SK-N-MC (cell line): ENCODE measurements at regions not wholly inside any gene's neighbourhood (a gene's known extent, or its start where the extent isn't known, plus 50 kb on each side); places are given as distances from the start of the nearest gene placed in this dataset.

ENCODE experiments used
- DNase-seq: peaks from one replicate; pipeline ENCODE4 v3.0.0-alpha.2; 2011; ENCODE audit warnings: low read depth, low spot score
- H3K27ac ChIP-seq: fragments of 200-600 bp; sonication (generic); 2 replicates; pipeline ENCODE4 v1.5.1; 2016; ENCODE audit warnings: mixed run types
- H3K36me3 ChIP-seq: fragments of 200-600 bp; sonication (generic); 2 replicates; pipeline ENCODE4 v1.6.1; 2017; ENCODE audit warnings: antibody characterized with exemption, low read length, mixed read lengths; ENCODE audit not compliant: insufficient read depth
- H3K4me3 ChIP-seq: fragments of 200-600 bp; sonication (generic); 2 replicates; pipeline ENCODE4 v1.5.1; 2016
- H3K9ac ChIP-seq: fragments of 200-600 bp; sonication (generic); 2 replicates; pipeline ENCODE4 v1.8.0; 2017; ENCODE audit warnings: mixed run types, mixed read lengths; ENCODE audit not compliant: insufficient read length
- H3K9me3 ChIP-seq: fragments of 200-600 bp; sonication (generic); 2 replicates; pipeline ENCODE4 v1.6.1; 2017; ENCODE audit warnings: low read depth, mild to moderate bottlenecking, antibody characterized with exemption, low read length, moderate library complexity, mixed read lengths
- EZH2 ChIP-seq: fragments of 200-600 bp; sonication (generic); IDR thresholded peaks from one replicate; pipeline ENCODE4 v1.6.1; 2017; ENCODE audit warnings: antibody characterized with exemption
- FOXP2 ChIP-seq: optimal IDR thresholded peaks from 2 replicates; pipeline ENCODE3; 2011; ENCODE audit warnings: mild to moderate bottlenecking, moderate library complexity; ENCODE audit not compliant: insufficient read depth; ENCODE audit errors: extremely low read length, control extremely low read depth
- POLR2AphosphoS5 ChIP-seq: IDR thresholded peaks from 2 replicates; pipeline ENCODE4 v1.6.1; 2012; ENCODE audit warnings: mild to moderate bottlenecking, low read depth, low read length, borderline replicate concordance

DNA sequence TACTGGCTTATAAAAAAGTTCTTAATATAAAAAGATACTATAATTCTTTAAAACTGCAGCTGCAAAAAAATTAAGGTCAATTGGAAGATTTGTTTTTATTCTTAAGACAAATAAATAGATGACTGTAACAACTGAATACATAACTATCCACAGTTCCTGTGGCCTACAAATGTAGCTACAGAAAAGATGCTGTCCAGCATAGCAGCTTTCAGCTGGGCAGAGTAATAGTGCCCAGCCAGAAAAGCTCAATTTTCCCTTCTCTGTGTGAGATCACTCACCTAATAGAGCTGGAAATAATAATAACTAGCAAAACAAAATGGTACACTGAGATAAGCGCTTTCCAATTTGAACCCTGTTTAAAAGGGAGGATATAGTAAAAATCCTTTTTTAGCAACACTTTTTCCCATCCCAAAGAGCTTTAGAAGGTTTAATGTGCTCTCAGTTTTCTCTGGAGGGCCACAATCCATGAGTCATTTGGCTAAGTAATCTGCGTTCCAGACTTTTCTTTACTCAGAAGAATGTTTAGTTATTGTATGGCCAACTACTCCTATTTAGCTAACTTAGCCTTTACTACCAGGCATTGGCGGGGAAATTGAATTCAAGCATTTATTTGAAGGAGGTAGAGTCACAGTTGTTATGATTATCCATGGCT lies 158.1 kb upstream of the SLC39A10 start:
- TF ChIP-seq POLR2AphosphoS5 (no peak), EZH2 (no peak), FOXP2 (no peak)
- Histone ChIP-seq H3K9me3 (no peaks in the 10 kb centered on the region), H3K27ac (no peak overlapping the region), H3K9ac (no peak overlapping the region), H3K4me3 (no peak overlapping the region), H3K36me3 (no peaks in the 10 kb centered on the region)
- DNase-seq: no peak

DNA sequence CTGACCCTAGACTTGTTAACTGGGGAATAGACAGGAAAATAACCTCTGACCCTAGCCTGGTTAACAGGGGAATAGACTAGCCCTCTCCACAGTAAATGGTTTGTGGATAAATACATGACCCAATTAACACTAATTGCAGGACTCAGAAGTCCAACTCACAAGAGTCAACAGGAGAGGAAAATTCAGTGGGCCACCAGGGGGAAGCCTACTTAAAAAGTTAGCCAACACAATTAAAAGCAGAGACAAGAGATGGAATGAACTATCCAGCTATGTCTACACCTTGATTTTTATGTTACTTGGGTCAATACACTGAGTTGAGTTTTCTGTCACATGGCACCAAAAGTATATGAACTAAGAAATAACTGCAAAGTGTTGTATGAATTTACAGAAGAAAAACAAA lies 158.8 kb upstream of the SLC39A10 start:
- no peaks in the 10 kb centered on the region for H3K36me3 ChIP-seq
- no peak for TF ChIP-seq POLR2AphosphoS5
- no peak for TF ChIP-seq EZH2
- TF ChIP-seq FOXP2: no peak
- no peak overlapping the region for H3K27ac ChIP-seq
- H3K4me3 ChIP-seq: no peak overlapping the region
- H3K9me3 ChIP-seq: no peaks in the 10 kb centered on the region
- H3K9ac ChIP-seq: no peak overlapping the region
- DNase-seq: no peak

DNA sequence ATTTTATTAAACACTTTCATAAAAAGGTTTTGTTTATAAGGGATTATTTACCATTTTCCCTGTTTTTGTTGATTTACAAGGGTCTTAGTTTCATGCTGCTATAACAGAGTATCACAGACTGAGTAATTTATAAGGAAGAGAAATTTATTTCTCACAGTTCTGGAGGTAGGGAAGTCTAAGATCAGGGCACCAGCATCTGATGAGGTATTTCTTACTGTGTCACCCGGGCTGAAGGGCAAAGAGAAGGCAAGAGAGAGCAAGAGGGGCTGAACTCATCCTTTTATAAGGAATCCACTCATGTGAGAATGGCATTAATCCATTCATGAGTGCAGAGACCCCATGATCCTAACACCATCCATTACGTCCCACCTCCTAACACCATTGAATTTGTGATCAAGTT lies 160.0 kb upstream of the SLC39A10 start:
- Histone ChIP-seq H3K9me3 (no peaks in the 10 kb centered on the region), H3K27ac (no peak overlapping the region), H3K9ac (no peak overlapping the region), H3K4me3 (no peak overlapping the region), H3K36me3 (no peaks in the 10 kb centered on the region)
- no peak for DNase-seq
- TF ChIP-seq POLR2AphosphoS5: no peak
- TF ChIP-seq EZH2: no peak
- TF ChIP-seq FOXP2: no peak

DNA sequence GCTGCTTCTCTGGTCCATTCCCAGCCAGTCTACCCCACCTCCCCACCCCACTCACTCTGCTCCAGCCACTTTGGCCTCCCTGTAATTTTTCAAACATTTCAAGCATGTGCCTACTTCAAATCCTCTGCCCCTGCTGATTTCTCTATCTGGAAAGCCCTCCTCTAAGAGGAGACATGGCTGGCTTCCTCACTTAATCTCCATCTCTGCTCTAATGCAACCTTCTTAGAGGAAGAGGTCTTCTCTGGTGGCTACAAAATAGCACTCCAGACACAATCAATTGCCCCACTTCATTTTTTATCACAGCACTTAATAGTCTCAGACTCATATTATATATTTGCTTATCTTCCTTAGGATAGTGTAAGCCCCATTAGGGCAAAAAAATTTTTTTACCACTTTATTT lies 161.1 kb upstream of the SLC39A10 start:
- Histone ChIP-seq H3K9me3 (no peaks in the 10 kb centered on the region), H3K27ac (no peak overlapping the region), H3K9ac (no peak overlapping the region), H3K36me3 (no peaks in the 10 kb centered on the region), H3K4me3 (no peak overlapping the region)
- DNase-seq: no peak
- TF ChIP-seq POLR2AphosphoS5 (no peak), EZH2 (no peak), FOXP2 (no peak)

DNA sequence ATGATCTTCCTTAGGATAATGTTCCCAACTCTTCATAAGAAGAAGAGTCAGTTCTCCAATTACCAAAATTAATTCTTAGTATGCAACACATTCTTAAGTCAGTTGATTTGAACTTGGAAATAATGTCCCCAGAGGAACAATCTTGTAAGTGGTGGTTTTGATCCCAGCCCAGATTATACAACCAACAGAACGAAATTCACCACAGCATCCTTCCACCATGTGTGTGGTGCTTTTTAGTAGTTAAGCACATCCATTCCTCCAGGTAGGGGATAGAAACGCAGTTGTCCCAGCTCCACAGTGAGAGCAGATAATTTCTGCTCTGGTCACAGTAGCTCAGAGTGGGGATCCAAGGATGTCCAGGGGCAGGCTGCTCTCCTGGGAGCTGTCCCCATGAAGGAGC lies 161.7 kb upstream of the SLC39A10 start:
- Histone ChIP-seq H3K9ac (no peak overlapping the region), H3K27ac (no peak overlapping the region), H3K36me3 (no peaks in the 10 kb centered on the region), H3K4me3 (no peak overlapping the region), H3K9me3 (no peaks in the 10 kb centered on the region)
- no peak for DNase-seq
- no peak for TF ChIP-seq EZH2
- TF ChIP-seq POLR2AphosphoS5: no peak
- TF ChIP-seq FOXP2: no peak

DNA sequence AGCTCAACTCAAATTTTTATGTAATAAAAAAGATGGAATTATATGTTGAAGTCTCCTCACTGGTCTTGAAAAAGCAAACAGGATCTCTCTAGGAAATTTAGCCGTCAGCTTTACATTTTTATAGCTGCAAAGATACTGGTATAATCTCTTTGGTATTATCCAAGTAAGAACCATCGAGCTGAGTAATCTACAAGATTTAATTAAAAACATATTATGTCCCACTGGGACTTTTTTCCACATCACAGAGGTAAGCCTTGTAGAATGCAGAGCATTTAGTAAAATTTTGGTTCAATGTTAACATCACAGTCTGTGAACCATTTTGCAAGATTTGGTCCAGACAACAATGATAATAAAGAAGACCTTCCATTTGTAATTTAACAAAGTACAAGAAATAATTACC lies 162.6 kb upstream of the SLC39A10 start:
- TF ChIP-seq FOXP2 (no peak), EZH2 (no peak), POLR2AphosphoS5 (no peak)
- H3K9me3 ChIP-seq: no peaks in the 10 kb centered on the region
- H3K9ac ChIP-seq: no peak overlapping the region
- no peak overlapping the region for H3K4me3 ChIP-seq
- no peak overlapping the region for H3K27ac ChIP-seq
- H3K36me3 ChIP-seq: no peaks in the 10 kb centered on the region
- DNase-seq: no peak

DNA sequence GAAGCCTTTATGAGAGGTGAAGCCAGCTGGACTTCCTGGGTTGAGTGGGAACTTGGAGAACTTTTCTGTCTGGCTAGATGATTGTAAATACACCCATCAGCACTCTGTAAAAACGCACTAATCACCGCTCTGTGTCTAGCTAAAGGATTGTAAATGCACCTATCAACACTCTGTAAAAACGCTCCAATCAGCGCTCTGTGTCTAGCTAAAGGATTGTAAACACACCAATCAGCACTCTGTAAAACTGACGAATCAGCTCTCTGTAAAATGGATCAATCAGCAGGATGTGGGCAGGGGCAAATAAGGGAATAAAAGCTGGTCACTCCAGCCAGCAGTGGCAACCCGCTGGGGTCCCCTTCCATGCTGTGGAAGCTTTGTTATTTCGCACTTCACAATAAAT lies 163.6 kb upstream of the SLC39A10 start:
- no peak overlapping the region for H3K4me3 ChIP-seq
- H3K27ac ChIP-seq: no peak overlapping the region
- H3K9ac ChIP-seq: no peak overlapping the region
- no peak for DNase-seq
- no peaks in the 10 kb centered on the region for H3K36me3 ChIP-seq
- TF ChIP-seq FOXP2 (no peak), EZH2 (no peak), POLR2AphosphoS5 (no peak)
- H3K9me3 ChIP-seq: no peaks in the 10 kb centered on the region

DNA sequence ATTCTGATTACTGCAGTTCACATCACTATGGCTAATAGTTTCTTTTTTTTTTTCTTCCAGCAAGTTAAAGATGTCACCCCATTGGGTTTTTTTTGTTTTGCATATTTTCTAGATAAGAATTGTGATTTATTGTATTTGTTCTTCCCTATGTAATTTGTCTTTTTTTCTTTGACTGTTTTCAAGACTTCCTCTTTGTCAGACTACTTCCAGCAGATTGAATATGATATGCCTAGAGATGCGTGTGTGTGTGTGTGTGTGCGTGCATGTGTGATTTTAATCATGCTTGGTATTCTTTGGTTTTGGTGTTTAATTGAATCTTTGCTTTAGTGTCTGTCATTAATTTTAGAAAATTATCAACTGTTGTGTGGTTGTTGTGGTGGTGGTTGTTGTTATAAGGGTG lies 166.7 kb upstream of the SLC39A10 start:
- DNase-seq: no peak
- no peak overlapping the region for H3K9ac ChIP-seq
- no peak overlapping the region for H3K27ac ChIP-seq
- TF ChIP-seq EZH2: no peak
- TF ChIP-seq POLR2AphosphoS5: no peak
- TF ChIP-seq FOXP2: no peak
- H3K9me3 ChIP-seq: no peaks in the 10 kb centered on the region
- H3K4me3 ChIP-seq: no peak overlapping the region
- H3K36me3 ChIP-seq: no peaks in the 10 kb centered on the region

DNA sequence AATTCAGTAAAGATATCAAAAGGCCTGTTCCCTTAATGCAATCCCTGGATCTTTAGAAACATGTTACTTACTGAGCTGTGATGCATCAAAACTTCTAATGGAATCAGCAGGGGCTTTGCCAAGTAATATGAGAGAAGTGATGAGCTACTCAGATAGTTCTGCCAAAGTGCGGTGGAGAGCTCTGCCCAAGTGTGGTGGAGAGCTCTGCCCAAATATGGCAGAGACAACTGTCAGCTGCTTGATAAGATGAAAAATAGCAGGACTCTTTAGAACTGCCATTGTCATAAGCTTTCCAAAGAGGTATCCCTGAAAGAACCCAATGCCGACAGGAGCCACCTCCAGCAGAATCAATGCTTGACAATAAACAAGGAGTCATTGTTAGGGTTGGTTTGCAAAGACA lies 167.9 kb upstream of the SLC39A10 start:
- no peak overlapping the region for H3K9ac ChIP-seq
- no peaks in the 10 kb centered on the region for H3K9me3 ChIP-seq
- DNase-seq: no peak
- TF ChIP-seq FOXP2 (no peak), POLR2AphosphoS5 (no peak), EZH2 (no peak)
- no peaks in the 10 kb centered on the region for H3K36me3 ChIP-seq
- H3K4me3 ChIP-seq: no peak overlapping the region
- no peak overlapping the region for H3K27ac ChIP-seq
